GM21786 (cell line): ENCODE measurements at regions not wholly inside any gene's neighbourhood (a gene's known extent, or its start where the extent isn't known, plus 50 kb on each side); places are given as distances from the start of the nearest gene placed in this dataset.
A peak's percentile ranks its signal among the peaks of the same experiment; 100 is the strongest.

Experiments
- ATAC-seq: cut with Tn5 transposase; IDR thresholded peaks from one replicate; pipeline ENCODE4 v1.9.1; 2021; ENCODE audit not compliant: unreplicated experiment

DNA sequence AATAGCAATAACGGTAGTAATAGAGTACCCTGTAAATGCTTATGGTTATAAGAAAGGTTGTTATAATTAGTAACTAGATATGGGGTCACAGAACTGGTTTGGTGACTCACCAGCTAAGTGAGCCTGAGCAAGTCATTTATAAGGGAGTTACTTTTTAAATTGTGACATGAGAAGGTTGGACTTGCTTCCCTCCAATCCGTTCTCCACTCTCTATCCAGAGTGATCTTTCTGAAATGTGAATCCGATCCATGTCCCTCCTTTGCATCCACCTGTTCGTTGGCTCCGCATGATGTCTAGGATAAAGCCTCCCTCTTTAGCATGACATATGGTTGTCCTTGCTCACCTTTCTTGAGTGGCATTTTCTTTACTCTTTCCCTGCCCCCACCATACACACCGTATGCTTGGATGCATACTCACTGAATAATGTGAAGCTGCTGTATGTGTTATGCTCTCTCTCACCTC lies 83.1 kb downstream of the CDC42EP3 start:
- no peak for ATAC-seq

DNA sequence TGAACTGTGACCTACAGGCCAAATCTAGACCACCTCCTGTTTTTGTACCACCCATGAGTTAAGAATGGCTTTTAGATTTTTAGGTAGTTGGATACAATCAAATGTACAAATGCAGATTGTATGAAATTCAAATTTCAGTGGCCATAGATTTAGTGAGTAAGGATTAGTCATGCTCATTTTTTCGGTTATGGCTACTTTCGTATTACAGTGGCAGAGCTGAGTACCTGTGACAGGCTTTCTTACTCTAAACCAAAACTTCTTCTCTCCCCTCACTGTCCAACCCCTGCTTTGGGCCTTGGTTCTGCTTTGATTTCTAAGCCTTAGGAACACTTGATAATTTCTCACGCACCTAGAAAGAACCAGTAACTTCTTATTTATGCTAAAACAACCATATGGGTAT lies 82.1 kb downstream of the CDC42EP3 start:
- peak; percentile 36 for ATAC-seq

DNA sequence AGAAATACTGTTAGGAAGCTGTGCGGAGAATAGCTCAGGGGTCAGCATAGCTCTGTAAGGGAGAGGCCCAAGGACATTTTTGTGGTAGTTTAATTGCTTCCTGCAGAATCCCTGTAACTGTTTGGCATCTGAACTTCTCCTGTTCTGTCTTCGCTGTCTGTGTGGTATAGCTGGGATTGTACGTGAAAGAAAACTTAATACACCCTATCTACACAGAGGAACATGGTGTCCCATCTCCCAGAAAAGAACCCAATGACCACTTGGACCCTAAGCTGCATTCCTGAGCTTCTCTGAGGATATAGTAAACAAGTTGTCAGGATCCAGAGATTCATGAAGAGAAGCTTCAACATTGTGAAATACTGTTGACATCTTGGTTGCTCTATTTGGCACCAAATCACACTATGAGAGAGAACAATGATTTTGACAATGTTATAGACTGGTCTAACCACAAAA lies 81.3 kb downstream of the CDC42EP3 start:
- no peak for ATAC-seq
